ENCODE measurements at regions not wholly inside any gene's neighbourhood (a gene's known extent, or its start where the extent isn't known, plus 50 kb on each side); places are given as distances from the start of the nearest gene placed in this dataset.

- Histone ChIP-seq H3K4me1 (ENCODE audit: control insufficient read depth, insufficient read depth, low read length) (no peaks in the 10 kb centered on the region), H2AFZ (ENCODE audit: control insufficient read depth, low read depth, low read length) (no peak overlapping the region), H4K20me1 (ENCODE audit: control insufficient read depth, insufficient read depth) (no peaks in the 10 kb centered on the region), H3K4me2 (ENCODE audit: control insufficient read depth, insufficient read depth) (no peak overlapping the region), H3K27me3 (replicated peaks in 1 of 2; ENCODE audit: control insufficient read depth in 2 of 2, insufficient read depth in 2 of 2, low read length in 1 of 2) (no peaks in the 10 kb centered on the region), H3K79me2 (ENCODE audit: control insufficient read depth, insufficient read depth, low read length) (no peaks in the 10 kb centered on the region), H3K27ac (ENCODE audit: control insufficient read depth, insufficient read depth) (no peak overlapping the region), H3K36me3 (ENCODE audit: control insufficient read depth in 2 of 2, insufficient read depth in 2 of 2, low read length in 1 of 2) (no peaks in the 10 kb centered on the region), H3K9me3 (replicated peaks; ENCODE audit: control insufficient read depth, insufficient read depth, low read length) (no peaks in the 10 kb centered on the region), H3K9ac (ENCODE audit: control insufficient read depth, insufficient read depth, low read length) (no peak overlapping the region), H3K4me3 (no peak overlapping the region)
- RAD21 ChIA-PET (ENCODE audit: unreplicated experiment) = no interaction called here
- POLR2A ChIA-PET = no interaction called here
- no TSS peak for BruUV-seq (replicated peaks)
- TF ChIP-seq MEF2B (IDR thresholded peaks at IDR 0.05; ENCODE audit: partially characterized antibody, poor library complexity, severe bottlenecking) (no peak), PRDM15 (CRISPR knock-in tag; IDR thresholded peaks at IDR 0.05) (no peak), STAT3 (IDR thresholded peaks at IDR 0.05; ENCODE audit: low read depth, low read length) (no peak)
- DNase-seq (ENCODE audit: low read depth, low spot score) (no peak), FAIRE-seq (no peak), ATAC-seq (no peak)
- SMC1A ChIA-PET (ENCODE audit: uncharacterized antibody, unreplicated experiment) = no interaction called here
- 33% methylated on average over 2 of the region's 2 CpGs for WGBS (ENCODE audit: insufficient coverage, insufficient replicate concordance, low lambda C conversion rate, missing lambda C conversion rate)
- intact Hi-C loops (cut with micrococcal nuclease; ENCODE audit: unreplicated experiment) = no loop called here
- in situ Hi-C loops (cut with MboI) = no loop called here
- CTCF ChIA-PET = no interaction called here
Observed at GRCh38 chr12:105674871-105675699, 344.6 kb downstream of the C12orf75 start.
